Neural cell (in vitro differentiated cells): ENCODE measurements at regions not wholly inside any gene's neighbourhood (a gene's known extent, or its start where the extent isn't known, plus 50 kb on each side); places are given as distances from the start of the nearest gene placed in this dataset.

Source experiments
- H2AFZ ChIP-seq: fragments of 200-600, 300-800 bp; sonication (generic), shearing (Covaris generic); 2 replicates; pipeline ENCODE4 v1.6.0; 2014; ENCODE audit warnings: low read depth, mild to moderate bottlenecking, antibody characterized with exemption, low read length, moderate library complexity
- H3F3A ChIP-seq: fragments of 200-600 bp; shearing (Covaris generic); 2 replicates; pipeline ENCODE4 v1.6.1; 2016; ENCODE audit warnings: mild to moderate bottlenecking, moderate library complexity, mixed read lengths, antibody characterized with exemption, low read length; ENCODE audit not compliant: insufficient read depth, poor library complexity, severe bottlenecking
- H3K27ac ChIP-seq: fragments of 200-600, 300-800 bp; sonication (generic), shearing (Covaris generic); 2 replicates; pipeline ENCODE4 v1.5.1; 2014; ENCODE audit warnings: mild to moderate bottlenecking, low read length, moderate library complexity
- H3K27me3 ChIP-seq: fragments of 300-800, 200-600 bp; sonication (generic), shearing (Covaris generic); 2 replicates; pipeline ENCODE4 v1.6.0; 2014; ENCODE audit warnings: mild to moderate bottlenecking, low read depth, low read length, moderate library complexity; ENCODE audit not compliant: insufficient read depth
- H3K36me3 ChIP-seq: fragments of 300-800, 200-600 bp; sonication (generic), shearing (Covaris generic); 2 replicates; pipeline ENCODE4 v1.5.1; 2014; ENCODE audit warnings: mild to moderate bottlenecking, antibody characterized with exemption, low read length, moderate library complexity; ENCODE audit not compliant: insufficient read depth
- H3K4me2 ChIP-seq: fragments of 300-800, 200-600 bp; sonication (generic), shearing (Covaris generic); 2 replicates; pipeline ENCODE4 v1.6.0; 2014; ENCODE audit warnings: mild to moderate bottlenecking, low read length
- H3K4me3 ChIP-seq: fragments of 300-800, 200-600 bp; sonication (generic), shearing (Covaris generic); 2 replicates; pipeline ENCODE4 v1.5.1; 2014; ENCODE audit warnings: mild to moderate bottlenecking, low read length, moderate library complexity
- H3K79me2 ChIP-seq: fragments of 200-600 bp; shearing (Covaris generic); replicated peaks from 2 replicates; pipeline ENCODE4 v1.6.0; 2014; ENCODE audit warnings: mild to moderate bottlenecking, low read length, moderate library complexity; ENCODE audit not compliant: insufficient read depth
- H3K9ac ChIP-seq: fragments of 300-800, 200-600 bp; sonication (generic), shearing (Covaris generic); 2 replicates; pipeline ENCODE4 v1.6.1; 2016; ENCODE audit warnings: mild to moderate bottlenecking, low read length, mixed read lengths
- H3K9me2 ChIP-seq: fragments of 200-600 bp; shearing (Covaris generic); 2 replicates; pipeline ENCODE4 v1.6.1; 2016; ENCODE audit warnings: mild to moderate bottlenecking, low read length, mixed read lengths; ENCODE audit not compliant: insufficient read depth
- H3K9me3 ChIP-seq: fragments of 200-600, 300-800 bp; sonication (generic), shearing (Covaris generic); 2 replicates; pipeline ENCODE4 v1.6.1; 2016; ENCODE audit warnings: mild to moderate bottlenecking, mixed run types, low read length, moderate library complexity, mixed read lengths
- H4K20me1 ChIP-seq: fragments of 200-600 bp; shearing (Covaris generic); 2 replicates; pipeline ENCODE4 v1.6.1; 2016; ENCODE audit warnings: mild to moderate bottlenecking, mixed run types; ENCODE audit not compliant: insufficient read depth
- EP300 ChIP-seq: fragments of 450-650 bp; conservative IDR thresholded peaks from 2 replicates; pipeline ENCODE4 v1.6.1; 2014; ENCODE audit warnings: antibody characterized with exemption, mild to moderate bottlenecking, moderate library complexity; ENCODE audit not compliant: poor library complexity, severe bottlenecking
- EZH2 ChIP-seq: fragments of 200-600, 300-800 bp; shearing (Covaris generic), sonication (generic); IDR thresholded peaks from 2 replicates; pipeline ENCODE4 v1.6.1; 2014; ENCODE audit warnings: antibody characterized with exemption, low read length, borderline replicate concordance, mild to moderate bottlenecking; ENCODE audit not compliant: insufficient read depth, poor library complexity, severe bottlenecking
- MXI1 ChIP-seq: fragments of 450-650 bp; conservative IDR thresholded peaks from 2 replicates; pipeline ENCODE4 v1.6.1; 2014; ENCODE audit warnings: antibody characterized with exemption, mild to moderate bottlenecking; ENCODE audit not compliant: poor library complexity, severe bottlenecking
- POLR2AphosphoS5 ChIP-seq: IDR thresholded peaks from 2 replicates; pipeline ENCODE4 v1.6.1; 2012
- RAD21 ChIP-seq: fragments of 450-650 bp; conservative IDR thresholded peaks from 2 replicates; pipeline ENCODE4 v1.6.1; 2014; ENCODE audit warnings: antibody characterized with exemption, mild to moderate bottlenecking, moderate library complexity
- SMC3 ChIP-seq: fragments of 450-650 bp; conservative IDR thresholded peaks from 2 replicates; pipeline ENCODE4 v1.6.1; 2014; ENCODE audit warnings: antibody characterized with exemption, mild to moderate bottlenecking, moderate library complexity; ENCODE audit not compliant: poor library complexity
- TAF1 ChIP-seq: IDR thresholded peaks from 2 replicates; pipeline ENCODE4 v1.6.1; 2012; ENCODE audit warnings: low read depth
- TF ChIP-seq, protein P1 (sequence below): fragments of 450-650 bp; IDR thresholded peaks from 2 replicates; pipeline ENCODE4 v1.5.1; 2014; ENCODE audit warnings: antibody characterized with exemption, mild to moderate bottlenecking, moderate library complexity; ENCODE audit not compliant: poor library complexity, severe bottlenecking
- TF ChIP-seq, protein P2 (sequence below): IDR thresholded peaks from 2 replicates; pipeline ENCODE4 v1.6.1; 2012; ENCODE audit warnings: borderline replicate concordance

DNA sequence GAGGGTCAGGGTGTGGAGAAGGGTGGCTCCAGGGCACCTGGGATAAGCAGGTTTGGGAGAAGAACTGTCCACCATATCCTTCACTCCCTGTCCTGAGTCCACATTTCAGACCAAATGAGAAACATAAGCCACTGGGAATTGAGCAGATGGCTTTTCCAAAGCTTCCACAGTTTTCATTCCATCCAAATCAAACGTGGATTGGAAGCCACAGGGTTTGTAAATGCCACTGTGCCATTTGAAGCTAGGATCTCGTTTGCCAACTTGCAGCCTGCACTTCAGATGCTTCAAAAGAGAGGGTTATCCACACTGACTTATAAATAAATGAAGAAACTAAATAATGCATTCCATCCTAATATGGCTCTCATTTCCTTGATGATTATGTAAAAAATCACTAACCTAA lies 81.5 kb downstream of the UQCRFS1 start:
- Histone ChIP-seq H4K20me1 (no peaks in the 10 kb centered on the region), H3K4me3 (no peak overlapping the region), H3K9me3 (peaks cover 3% of the 10 kb centered on the region), H3F3A (no peaks in the 10 kb centered on the region), H3K79me2 (no peaks in the 10 kb centered on the region), H3K9me2 (no peaks in the 10 kb centered on the region), H3K36me3 (no peaks in the 10 kb centered on the region), H3K9ac (no peak overlapping the region), H3K27me3 (no peaks in the 10 kb centered on the region), H3K27ac (no peak overlapping the region), H2AFZ (no peak overlapping the region), H3K4me2 (no peak overlapping the region)
- TF ChIP-seq TAF1 (no peak), POLR2AphosphoS5 (no peak), SMC3 (no peak), EP300 (no peak), RAD21 (no peak), EZH2 (no peak), MXI1 (no peak)
- TF ChIP-seq, protein P1, sequence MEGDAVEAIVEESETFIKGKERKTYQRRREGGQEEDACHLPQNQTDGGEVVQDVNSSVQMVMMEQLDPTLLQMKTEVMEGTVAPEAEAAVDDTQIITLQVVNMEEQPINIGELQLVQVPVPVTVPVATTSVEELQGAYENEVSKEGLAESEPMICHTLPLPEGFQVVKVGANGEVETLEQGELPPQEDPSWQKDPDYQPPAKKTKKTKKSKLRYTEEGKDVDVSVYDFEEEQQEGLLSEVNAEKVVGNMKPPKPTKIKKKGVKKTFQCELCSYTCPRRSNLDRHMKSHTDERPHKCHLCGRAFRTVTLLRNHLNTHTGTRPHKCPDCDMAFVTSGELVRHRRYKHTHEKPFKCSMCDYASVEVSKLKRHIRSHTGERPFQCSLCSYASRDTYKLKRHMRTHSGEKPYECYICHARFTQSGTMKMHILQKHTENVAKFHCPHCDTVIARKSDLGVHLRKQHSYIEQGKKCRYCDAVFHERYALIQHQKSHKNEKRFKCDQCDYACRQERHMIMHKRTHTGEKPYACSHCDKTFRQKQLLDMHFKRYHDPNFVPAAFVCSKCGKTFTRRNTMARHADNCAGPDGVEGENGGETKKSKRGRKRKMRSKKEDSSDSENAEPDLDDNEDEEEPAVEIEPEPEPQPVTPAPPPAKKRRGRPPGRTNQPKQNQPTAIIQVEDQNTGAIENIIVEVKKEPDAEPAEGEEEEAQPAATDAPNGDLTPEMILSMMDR = no peak
- TF ChIP-seq, protein P2, sequence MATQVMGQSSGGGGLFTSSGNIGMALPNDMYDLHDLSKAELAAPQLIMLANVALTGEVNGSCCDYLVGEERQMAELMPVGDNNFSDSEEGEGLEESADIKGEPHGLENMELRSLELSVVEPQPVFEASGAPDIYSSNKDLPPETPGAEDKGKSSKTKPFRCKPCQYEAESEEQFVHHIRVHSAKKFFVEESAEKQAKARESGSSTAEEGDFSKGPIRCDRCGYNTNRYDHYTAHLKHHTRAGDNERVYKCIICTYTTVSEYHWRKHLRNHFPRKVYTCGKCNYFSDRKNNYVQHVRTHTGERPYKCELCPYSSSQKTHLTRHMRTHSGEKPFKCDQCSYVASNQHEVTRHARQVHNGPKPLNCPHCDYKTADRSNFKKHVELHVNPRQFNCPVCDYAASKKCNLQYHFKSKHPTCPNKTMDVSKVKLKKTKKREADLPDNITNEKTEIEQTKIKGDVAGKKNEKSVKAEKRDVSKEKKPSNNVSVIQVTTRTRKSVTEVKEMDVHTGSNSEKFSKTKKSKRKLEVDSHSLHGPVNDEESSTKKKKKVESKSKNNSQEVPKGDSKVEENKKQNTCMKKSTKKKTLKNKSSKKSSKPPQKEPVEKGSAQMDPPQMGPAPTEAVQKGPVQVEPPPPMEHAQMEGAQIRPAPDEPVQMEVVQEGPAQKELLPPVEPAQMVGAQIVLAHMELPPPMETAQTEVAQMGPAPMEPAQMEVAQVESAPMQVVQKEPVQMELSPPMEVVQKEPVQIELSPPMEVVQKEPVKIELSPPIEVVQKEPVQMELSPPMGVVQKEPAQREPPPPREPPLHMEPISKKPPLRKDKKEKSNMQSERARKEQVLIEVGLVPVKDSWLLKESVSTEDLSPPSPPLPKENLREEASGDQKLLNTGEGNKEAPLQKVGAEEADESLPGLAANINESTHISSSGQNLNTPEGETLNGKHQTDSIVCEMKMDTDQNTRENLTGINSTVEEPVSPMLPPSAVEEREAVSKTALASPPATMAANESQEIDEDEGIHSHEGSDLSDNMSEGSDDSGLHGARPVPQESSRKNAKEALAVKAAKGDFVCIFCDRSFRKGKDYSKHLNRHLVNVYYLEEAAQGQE = no peak

DNA sequence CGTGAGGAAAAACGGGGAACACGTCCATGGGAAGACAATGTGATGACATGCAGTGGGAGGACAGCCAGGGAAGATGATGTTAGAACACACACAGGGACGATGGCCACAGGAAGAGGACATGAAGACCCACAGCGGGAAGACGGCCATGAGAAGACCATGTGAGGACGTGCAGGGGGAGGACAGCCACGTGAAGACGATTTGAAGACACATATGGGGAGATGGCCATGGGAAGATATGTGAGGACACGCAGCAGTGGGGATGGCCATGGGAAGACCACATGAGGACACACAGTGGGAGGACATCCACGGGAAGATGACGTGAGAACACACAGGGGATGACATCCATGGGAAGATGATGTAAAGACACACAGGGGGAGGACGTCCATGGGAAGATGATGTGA lies 83.8 kb downstream of the UQCRFS1 start:
- H3K79me2 ChIP-seq = no peaks in the 10 kb centered on the region
- no peaks in the 10 kb centered on the region for H4K20me1 ChIP-seq
- H3K27ac ChIP-seq = no peak overlapping the region
- TF ChIP-seq, protein P1 = no peak
- TF ChIP-seq TAF1 (no peak), POLR2AphosphoS5 (no peak), EZH2 (no peak)
- TF ChIP-seq, protein P2 = no peak
- no peak overlapping the region for H3K4me3 ChIP-seq
- no peak overlapping the region for H3K4me2 ChIP-seq
- no peaks in the 10 kb centered on the region for H3K9me2 ChIP-seq
- H3K9ac ChIP-seq = no peak overlapping the region
- no peak overlapping the region for H2AFZ ChIP-seq
- peaks cover 3% of the 10 kb centered on the region for H3K9me3 ChIP-seq
- no peaks in the 10 kb centered on the region for H3K36me3 ChIP-seq
- H3F3A ChIP-seq = no peaks in the 10 kb centered on the region
- H3K27me3 ChIP-seq = no peaks in the 10 kb centered on the region
